ENCODE measurements at regions not wholly inside any gene's neighbourhood (a gene's known extent, or its start where the extent isn't known, plus 50 kb on each side); places are given as distances from the start of the nearest gene placed in this dataset.

DNA sequence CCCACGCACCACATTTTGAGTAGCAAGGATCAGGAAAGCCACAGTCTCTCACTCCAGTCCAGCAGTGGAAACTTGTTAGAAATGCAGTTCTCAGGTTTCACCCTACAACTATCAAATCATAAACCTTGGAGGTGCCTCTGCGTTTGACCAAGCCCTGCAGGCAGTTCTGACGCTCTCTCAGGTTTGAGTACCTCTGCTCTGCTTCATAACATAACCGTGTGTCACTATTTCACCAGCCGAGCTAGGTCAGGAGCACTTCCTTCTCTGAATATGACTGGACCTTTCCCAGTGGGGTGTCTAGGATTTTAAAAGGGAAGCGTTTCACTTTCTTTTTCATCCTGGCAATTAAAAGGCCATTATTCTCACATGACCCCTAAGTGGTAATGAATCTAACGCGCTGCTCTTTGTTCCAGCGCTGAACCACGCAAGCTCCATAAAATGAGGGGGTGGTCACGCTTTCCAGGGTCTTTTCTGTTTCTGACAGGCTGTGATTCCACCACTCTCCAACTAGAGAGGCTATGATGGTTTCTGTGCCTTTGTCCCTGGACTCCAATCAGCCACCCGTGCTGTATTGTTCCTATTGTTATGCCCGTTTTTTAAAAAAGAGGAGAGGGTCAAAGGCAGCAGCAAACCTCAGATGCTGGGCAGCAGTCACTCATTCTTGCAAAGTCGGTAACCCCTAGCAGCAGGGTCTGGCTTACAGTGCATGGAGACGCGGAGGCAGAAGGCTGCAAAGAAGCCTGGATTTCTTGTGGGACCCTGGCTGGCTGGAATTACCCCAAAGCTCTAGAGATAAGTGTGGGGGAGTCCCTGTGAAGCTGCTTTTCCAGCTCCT, 75.2 kb upstream of the CTNNA2 start:
- no peaks in the 10 kb centered on the region for H3K4me1 ChIP-seq (replicated peaks in 1 of 2; ENCODE audit: control insufficient read depth in 2 of 2, insufficient read depth in 2 of 2, low read length in 2 of 2)
- H3K9ac ChIP-seq (ENCODE audit: insufficient read depth in 1 of 2, low read depth in 2 of 2, low read length in 2 of 2), result no peak overlapping the region
- H3K27me3 ChIP-seq (ENCODE audit: control insufficient read depth in 2 of 2, insufficient read depth in 2 of 2, low read length in 2 of 2), result no peaks in the 10 kb centered on the region
- no peaks in the 10 kb centered on the region for H3K9me1 ChIP-seq (ENCODE audit: control insufficient read depth, insufficient read depth, low read length)
- no peak overlapping the region for H2AFZ ChIP-seq (ENCODE audit: low read depth, low read length)
- H3K36me3 ChIP-seq (ENCODE audit: control insufficient read depth, insufficient read depth, low read length), result no peaks in the 10 kb centered on the region
- BruUV-seq (replicated peaks), result no TSS peak
- H3K27ac ChIP-seq (ENCODE audit: extremely low read depth, low read depth, low read length), result no peak overlapping the region
- CTCF ChIA-PET (ENCODE audit: low intra/inter-chr PET ratio), result no interaction called here
- no peaks in the 10 kb centered on the region; the same call in 1 of the 2 replicates for H3K9me3 ChIP-seq (replicated peaks; ENCODE audit: control insufficient read depth, insufficient read depth, low read depth, low read length)
- in situ Hi-C loops (cut with MboI), result no loop called here
- POLR2A ChIA-PET, result no interaction called here
- no peaks in the 10 kb centered on the region for H3K79me2 ChIP-seq (ENCODE audit: control insufficient read depth, insufficient read depth, low read length)
- ATAC-seq (no peak), FAIRE-seq (no peak), DNase-seq (ENCODE audit: extremely low read depth in 1 of 4, low spot score in 3 of 4) (no peak)
- H3K4me3 ChIP-seq, result no peak overlapping the region
- H4K20me1 ChIP-seq (replicated peaks; ENCODE audit: control insufficient read depth, insufficient read depth, low read length), result no peaks in the 10 kb centered on the region
- intact Hi-C loops (cut with micrococcal nuclease), result no loop called here
- no peak overlapping the region for H3K4me2 ChIP-seq (ENCODE audit: insufficient read depth, low read length)
- no peak for TF ChIP-seq ASH1L (IDR thresholded peaks at IDR 0.05; ENCODE audit: borderline replicate concordance, low read depth, partially characterized antibody)
- no peak for TF ChIP-seq ZNF717 (CRISPR knock-in tag; IDR thresholded peaks at IDR 0.05)
- TF ChIP-seq POU5F1 (IDR thresholded peaks at IDR 0.05; ENCODE audit: borderline replicate concordance, low read depth, low read length, partially characterized antibody), result no peak
- TF ChIP-seq EP300 (IDR thresholded peaks at IDR 0.05; ENCODE audit: low read length), result no peak
- no peak for TF ChIP-seq SMAD1 (IDR thresholded peaks at IDR 0.05; ENCODE audit: low read depth, low read length, partially characterized antibody)
- TF ChIP-seq, protein P1, sequence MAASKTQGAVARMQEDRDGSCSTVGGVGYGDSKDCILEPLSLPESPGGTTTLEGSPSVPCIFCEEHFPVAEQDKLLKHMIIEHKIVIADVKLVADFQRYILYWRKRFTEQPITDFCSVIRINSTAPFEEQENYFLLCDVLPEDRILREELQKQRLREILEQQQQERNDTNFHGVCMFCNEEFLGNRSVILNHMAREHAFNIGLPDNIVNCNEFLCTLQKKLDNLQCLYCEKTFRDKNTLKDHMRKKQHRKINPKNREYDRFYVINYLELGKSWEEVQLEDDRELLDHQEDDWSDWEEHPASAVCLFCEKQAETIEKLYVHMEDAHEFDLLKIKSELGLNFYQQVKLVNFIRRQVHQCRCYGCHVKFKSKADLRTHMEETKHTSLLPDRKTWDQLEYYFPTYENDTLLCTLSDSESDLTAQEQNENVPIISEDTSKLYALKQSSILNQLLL (CRISPR knock-in tag; IDR thresholded peaks at IDR 0.05; ENCODE audit: borderline replicate concordance), result no peak
- TF ChIP-seq ADNP (tag; IDR thresholded peaks at IDR 0.05), result no peak
- TF ChIP-seq RFX5 (IDR thresholded peaks at IDR 0.05; ENCODE audit: low read depth, low read length), result no peak
- no peak for TF ChIP-seq RFX7 (CRISPR knock-in tag; IDR thresholded peaks at IDR 0.05)
- no peak for TF ChIP-seq RAD51 (IDR thresholded peaks at IDR 0.05; ENCODE audit: borderline replicate concordance, low read depth)
- no peak for TF ChIP-seq SIN3B (IDR thresholded peaks at IDR 0.05; ENCODE audit: low read depth)
- WGBS (ENCODE audit: insufficient coverage, low coverage, missing lambda C conversion rate), result under 1% methylated on average over 16 of the region's 16 CpGs
